Osteocyte (in vitro differentiated cells): ENCODE measurements at regions not wholly inside any gene's neighbourhood (a gene's known extent, or its start where the extent isn't known, plus 50 kb on each side); places are given as distances from the start of the nearest gene placed in this dataset.

Source experiments
- DNase-seq: peaks from one replicate; pipeline ENCODE4 v3.0.0; 2021; ENCODE audit warnings: mixed read lengths; ENCODE audit not compliant: unreplicated experiment; ENCODE audit errors: extremely low spot score
- H3K27ac Mint-ChIP-seq: one replicate; pipeline ENCODE4 v1.8.0; 2021; ENCODE audit warnings: mild to moderate bottlenecking, mixed read lengths; ENCODE audit not compliant: unreplicated experiment
- H3K27me3 Mint-ChIP-seq: one replicate; pipeline ENCODE4 v1.8.0; 2021; ENCODE audit warnings: mixed read lengths; ENCODE audit not compliant: unreplicated experiment
- H3K36me3 Mint-ChIP-seq: one replicate; pipeline ENCODE4 v1.8.0; 2021; ENCODE audit warnings: mixed read lengths; ENCODE audit not compliant: unreplicated experiment
- H3K4me1 Mint-ChIP-seq: one replicate; pipeline ENCODE4 v1.8.0; 2021; ENCODE audit warnings: mixed read lengths; ENCODE audit not compliant: unreplicated experiment
- H3K4me3 Mint-ChIP-seq: one replicate; pipeline ENCODE4 v1.8.0; 2021; ENCODE audit warnings: mild to moderate bottlenecking, moderate library complexity, mixed read lengths; ENCODE audit not compliant: unreplicated experiment
- H3K9me3 Mint-ChIP-seq: one replicate; pipeline ENCODE4 v1.8.0; 2021; ENCODE audit warnings: mixed read lengths; ENCODE audit not compliant: unreplicated experiment
- CTCF ChIP-seq: fragments of 200-600 bp; sonication (generic); IDR thresholded peaks from 2 replicates; pipeline ENCODE4 v1.5.0; 2021; ENCODE audit warnings: antibody characterized with exemption, mild to moderate bottlenecking, moderate library complexity

- Mint-ChIP-seq H3K27ac (no peak overlapping the region), H3K4me3 (no peak overlapping the region), H3K4me1 (peaks cover 12% of the 10 kb centered on the region), H3K9me3 (no peaks in the 10 kb centered on the region), H3K27me3 (peaks cover 3% of the 10 kb centered on the region), H3K36me3 (no peaks in the 10 kb centered on the region)
- no peak for DNase-seq
- no peak for TF ChIP-seq CTCF
These were observed 854.1 kb downstream of the MAT2B start for GRCh38 chr5:164359260-164360255.

GRCh38 chr5:164360589-164360988 lies 855.2 kb downstream of the MAT2B start:
- Mint-ChIP-seq H3K4me3 (no peak overlapping the region), H3K36me3 (no peaks in the 10 kb centered on the region), H3K9me3 (no peaks in the 10 kb centered on the region), H3K4me1 (peaks cover 12% of the 10 kb centered on the region), H3K27me3 (peaks cover 6% of the 10 kb centered on the region), H3K27ac (no peak overlapping the region)
- no peak for TF ChIP-seq CTCF
- DNase-seq: no peak

GRCh38 chr5:164361986-164362385 lies 856.6 kb downstream of the MAT2B start:
- no peak for TF ChIP-seq CTCF
- no peaks in the 10 kb centered on the region for H3K36me3 Mint-ChIP-seq
- peaks cover 12% of the 10 kb centered on the region for H3K4me1 Mint-ChIP-seq
- H3K27me3 Mint-ChIP-seq: peaks cover 6% of the 10 kb centered on the region
- no peak overlapping the region for H3K27ac Mint-ChIP-seq
- H3K9me3 Mint-ChIP-seq: no peaks in the 10 kb centered on the region
- no peak for DNase-seq
- H3K4me3 Mint-ChIP-seq: no peak overlapping the region

DNA sequence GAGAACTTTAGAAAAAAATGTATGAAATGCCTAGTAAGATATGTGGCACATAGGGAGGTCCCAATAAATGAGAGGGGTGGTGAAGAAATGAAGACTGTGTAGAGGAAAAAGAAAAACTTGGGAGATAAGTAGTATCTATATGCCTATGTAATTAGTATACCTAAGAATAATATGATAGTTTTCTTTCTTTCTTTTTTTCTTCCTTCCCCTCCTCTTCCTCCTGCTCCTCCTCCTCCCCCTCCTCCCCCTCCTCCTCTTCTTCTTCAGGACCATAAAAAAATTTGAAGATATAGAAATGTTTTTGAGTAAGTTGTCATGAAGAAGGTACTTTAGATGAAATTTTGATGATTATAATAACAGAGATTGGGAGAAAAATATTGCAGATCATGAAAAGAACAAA lies 857.4 kb downstream of the MAT2B start:
- Mint-ChIP-seq H3K27ac (no peak overlapping the region), H3K27me3 (peaks cover 6% of the 10 kb centered on the region)

More for the DNA sequence above, 857.4 kb downstream of the MAT2B start:
- Mint-ChIP-seq H3K36me3 (no peaks in the 10 kb centered on the region), H3K4me1 (peaks cover 12% of the 10 kb centered on the region), H3K4me3 (no peak overlapping the region), H3K9me3 (no peaks in the 10 kb centered on the region)
- no peak for TF ChIP-seq CTCF
- DNase-seq: no peak
